22Rv1 (cell line): ENCODE measurements at regions not wholly inside any gene's neighbourhood (a gene's known extent, or its start where the extent isn't known, plus 50 kb on each side); places are given as distances from the start of the nearest gene placed in this dataset.

Experiments used
- H3K27ac ChIP-seq: fragments of 450-650 bp; 2 replicates; pipeline ENCODE4 v1.5.1; 2017
- ZFX ChIP-seq: fragments of 450-650 bp; IDR thresholded peaks from 2 replicates; pipeline ENCODE4 v1.6.1; 2017; ENCODE audit warnings: antibody characterized with exemption, borderline replicate concordance
- TF ChIP-seq, protein P1 (sequence below): fragments of 450-650 bp; IDR thresholded peaks from 2 replicates; pipeline ENCODE4 v1.5.1; 2017; ENCODE audit warnings: mild to moderate bottlenecking

DNA sequence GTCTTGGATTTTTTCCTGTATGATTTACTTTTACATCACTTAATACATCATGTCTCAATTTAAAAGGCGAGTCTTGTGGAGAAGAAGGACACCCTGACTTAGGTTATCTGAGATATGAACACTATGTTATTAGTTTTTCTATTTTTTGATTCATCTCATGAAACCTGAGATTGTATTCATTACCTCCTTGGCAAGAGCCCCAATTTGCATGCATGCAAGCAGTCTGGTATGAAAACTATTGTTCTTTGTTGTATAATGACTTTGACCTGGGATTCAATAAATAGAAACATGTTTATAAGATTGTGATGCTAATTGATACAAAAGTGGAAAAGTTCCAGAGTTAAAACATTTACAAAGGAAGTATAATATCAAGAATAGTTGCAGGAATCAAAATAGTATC, 576.1 kb downstream of the NOVA1 start:
- H3K27ac ChIP-seq: no peak overlapping the region
- TF ChIP-seq, protein P1, sequence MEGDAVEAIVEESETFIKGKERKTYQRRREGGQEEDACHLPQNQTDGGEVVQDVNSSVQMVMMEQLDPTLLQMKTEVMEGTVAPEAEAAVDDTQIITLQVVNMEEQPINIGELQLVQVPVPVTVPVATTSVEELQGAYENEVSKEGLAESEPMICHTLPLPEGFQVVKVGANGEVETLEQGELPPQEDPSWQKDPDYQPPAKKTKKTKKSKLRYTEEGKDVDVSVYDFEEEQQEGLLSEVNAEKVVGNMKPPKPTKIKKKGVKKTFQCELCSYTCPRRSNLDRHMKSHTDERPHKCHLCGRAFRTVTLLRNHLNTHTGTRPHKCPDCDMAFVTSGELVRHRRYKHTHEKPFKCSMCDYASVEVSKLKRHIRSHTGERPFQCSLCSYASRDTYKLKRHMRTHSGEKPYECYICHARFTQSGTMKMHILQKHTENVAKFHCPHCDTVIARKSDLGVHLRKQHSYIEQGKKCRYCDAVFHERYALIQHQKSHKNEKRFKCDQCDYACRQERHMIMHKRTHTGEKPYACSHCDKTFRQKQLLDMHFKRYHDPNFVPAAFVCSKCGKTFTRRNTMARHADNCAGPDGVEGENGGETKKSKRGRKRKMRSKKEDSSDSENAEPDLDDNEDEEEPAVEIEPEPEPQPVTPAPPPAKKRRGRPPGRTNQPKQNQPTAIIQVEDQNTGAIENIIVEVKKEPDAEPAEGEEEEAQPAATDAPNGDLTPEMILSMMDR: no peak
- TF ChIP-seq ZFX: no peak

DNA sequence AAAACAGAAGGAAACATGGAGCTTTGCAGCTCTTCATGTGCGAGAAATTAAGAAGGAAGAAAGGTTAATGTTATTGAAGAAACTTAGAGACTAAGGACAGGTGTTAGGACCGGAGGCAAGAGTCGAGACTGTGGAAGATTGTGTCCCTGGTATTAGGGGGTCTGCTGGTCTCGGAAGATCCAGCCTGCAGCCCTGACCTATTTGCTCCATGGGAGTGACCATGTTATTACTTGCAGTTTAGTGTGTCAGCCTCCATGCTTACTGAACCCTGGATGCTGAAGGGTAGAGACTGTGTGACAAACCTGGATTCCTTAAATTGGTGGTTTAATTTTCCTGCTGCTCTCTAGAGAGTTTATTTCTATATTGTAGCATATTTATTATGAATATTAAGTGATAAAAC, 580.6 kb downstream of the NOVA1 start:
- no peak overlapping the region for H3K27ac ChIP-seq
- no peak for TF ChIP-seq ZFX
- TF ChIP-seq, protein P1: no peak

DNA sequence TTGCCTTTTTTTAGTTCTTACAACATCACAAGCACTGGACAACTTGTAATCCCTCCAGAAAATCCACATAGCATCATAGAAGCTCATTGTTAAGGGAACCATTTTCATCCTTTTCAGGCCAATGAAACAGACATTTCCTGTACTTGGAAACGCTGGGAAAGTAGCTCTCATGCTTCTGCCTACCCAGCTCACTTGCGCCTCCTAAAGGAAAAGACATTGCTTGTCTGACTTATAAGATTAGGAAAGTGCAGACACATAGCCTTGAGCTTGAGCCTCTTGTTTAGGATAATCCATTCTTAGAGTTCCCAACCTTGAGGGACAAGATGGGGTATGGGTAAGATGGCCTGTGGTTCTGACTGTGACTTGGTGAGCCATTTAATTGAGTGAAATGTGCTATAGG, 589.5 kb downstream of the NOVA1 start:
- H3K27ac ChIP-seq: no peak overlapping the region
- TF ChIP-seq ZFX: no peak
- TF ChIP-seq, protein P1: peak; percentile 49

DNA sequence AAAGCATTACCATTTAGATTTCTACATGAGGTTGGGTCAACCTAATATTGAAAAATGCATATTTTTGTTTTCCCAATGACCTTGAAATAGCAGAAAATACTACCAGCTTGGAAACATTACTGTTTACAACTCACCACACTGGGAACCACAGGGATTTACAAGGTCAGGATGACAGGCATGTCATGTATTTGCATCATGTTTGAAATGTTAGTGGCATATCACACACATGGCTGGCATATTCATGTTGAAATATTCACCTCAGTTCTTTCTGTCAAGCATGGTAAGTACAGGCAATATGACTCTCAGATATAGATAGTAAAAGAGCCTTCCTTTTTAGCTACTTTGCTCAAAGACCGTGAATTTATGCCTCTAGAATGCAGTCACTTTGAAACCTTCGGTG, 593.5 kb downstream of the NOVA1 start:
- no peak overlapping the region for H3K27ac ChIP-seq
- TF ChIP-seq ZFX: no peak

DNA sequence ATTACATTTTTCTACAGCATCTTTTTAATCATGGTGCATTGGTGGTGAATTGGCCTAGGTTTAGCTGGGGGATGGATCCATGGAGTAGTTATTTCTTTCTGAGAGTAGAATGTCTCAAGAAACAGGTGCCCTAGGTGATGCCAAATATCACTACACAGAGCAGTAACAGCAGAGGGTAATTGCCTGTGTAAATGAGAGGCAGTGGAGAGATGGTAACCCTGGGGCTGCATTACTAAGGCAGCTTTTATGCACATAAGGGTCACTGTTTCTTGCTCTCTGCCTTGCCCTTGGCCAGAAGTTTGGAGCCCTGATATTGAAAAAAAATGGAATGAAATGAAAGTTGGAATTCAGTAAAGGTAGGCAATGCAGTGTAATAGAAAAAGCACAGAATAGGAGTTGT, 604.0 kb downstream of the NOVA1 start:
- no peak overlapping the region for H3K27ac ChIP-seq
- TF ChIP-seq ZFX: no peak
- TF ChIP-seq, protein P1: no peak

DNA sequence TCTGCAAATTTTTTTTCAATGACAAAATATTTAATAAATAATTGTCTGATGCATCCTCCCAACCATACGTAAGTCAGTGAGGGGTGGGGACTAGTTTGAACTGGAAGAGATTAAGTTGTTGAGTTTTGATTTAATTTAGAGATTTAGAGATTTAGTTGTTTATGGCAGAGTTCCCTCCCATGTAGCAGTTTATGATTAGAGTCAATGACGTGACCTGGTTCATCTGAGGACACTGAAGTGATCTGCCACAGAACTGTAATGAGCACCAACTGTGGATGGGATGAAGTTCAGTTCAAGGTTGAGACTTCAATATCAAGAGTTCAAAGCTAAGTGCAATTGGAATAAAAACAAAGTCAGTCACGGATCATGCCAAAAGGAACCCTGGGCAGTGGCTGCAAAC, 609.3 kb downstream of the NOVA1 start:
- TF ChIP-seq, protein P1: no peak
- TF ChIP-seq ZFX: no peak
- H3K27ac ChIP-seq: no peak overlapping the region

DNA sequence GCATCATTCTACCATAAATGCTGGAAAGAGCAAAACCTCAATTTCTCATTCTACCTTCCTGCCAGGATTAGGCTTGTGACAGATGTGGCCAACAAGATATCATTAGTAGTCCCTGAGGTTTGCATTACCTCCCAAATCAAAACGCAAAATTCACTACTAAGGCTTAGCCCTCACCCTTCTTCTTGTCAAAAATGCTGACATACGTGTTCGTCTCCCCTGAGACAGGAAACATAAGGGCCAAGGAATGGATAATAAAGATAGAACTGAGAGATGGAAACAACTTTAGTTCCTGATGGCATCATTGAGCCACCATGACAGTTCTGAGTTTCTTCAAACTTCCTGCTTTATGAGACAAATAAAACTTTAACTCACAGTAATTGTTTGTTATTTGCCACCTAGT, 642.1 kb downstream of the NOVA1 start:
- TF ChIP-seq, protein P1: no peak
- no peak for TF ChIP-seq ZFX
- no peak overlapping the region for H3K27ac ChIP-seq

DNA sequence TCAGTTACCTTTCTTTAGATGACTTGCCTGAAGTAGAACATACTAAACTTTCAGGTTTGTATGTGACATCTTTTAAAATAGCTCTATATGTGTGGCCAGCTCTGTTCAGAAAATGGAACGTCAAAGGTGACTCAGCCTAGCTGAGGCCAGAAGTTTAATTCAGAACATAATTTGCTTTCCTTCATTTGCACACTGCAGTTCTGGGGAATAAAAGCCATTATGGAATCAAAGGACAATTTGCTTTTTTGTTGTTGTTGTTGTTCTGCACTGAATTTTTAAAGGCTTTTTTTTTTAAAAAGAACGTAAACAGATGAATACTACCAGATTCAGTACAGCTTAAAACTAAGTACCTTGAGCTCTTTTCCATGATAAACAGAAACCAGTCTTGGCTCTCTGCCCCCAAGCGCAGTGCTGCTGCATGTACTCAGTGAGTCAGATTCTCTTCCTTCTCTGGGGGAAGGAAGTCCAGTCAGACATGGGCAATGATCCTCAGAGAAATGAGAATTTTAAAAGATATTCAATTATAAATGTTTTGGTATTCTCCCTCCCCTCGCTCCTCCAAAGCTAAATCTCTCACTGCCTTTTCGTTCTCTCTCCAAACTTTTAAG, 644.2 kb downstream of the NOVA1 start:
- no peak for TF ChIP-seq ZFX
- TF ChIP-seq, protein P1: no peak
- H3K27ac ChIP-seq: no peak overlapping the region
